ENCODE measurements at regions not wholly inside any gene's neighbourhood (a gene's known extent, or its start where the extent isn't known, plus 50 kb on each side); places are given as distances from the start of the nearest gene placed in this dataset.

GRCh38 chr3:147872568-147872967 lies 463.4 kb downstream of the ZIC1 start:
- no peak for DNase-seq

GRCh38 chr3:147875498-147875897 lies 466.3 kb downstream of the ZIC1 start:
- no peak for DNase-seq

- no peak for DNase-seq
These were observed 472.8 kb downstream of the ZIC1 start for GRCh38 chr3:147881933-147882332.

GRCh38 chr3:147886879-147887278 lies 477.7 kb downstream of the ZIC1 start:
- DNase-seq, result no peak

GRCh38 chr3:147887797-147888196 lies 478.6 kb downstream of the ZIC1 start:
- no peak for DNase-seq

- DNase-seq, result no peak
These were observed 480.9 kb downstream of the ZIC1 start for GRCh38 chr3:147890114-147890513.

- DNase-seq, result no peak
These were observed 486.3 kb downstream of the ZIC1 start for GRCh38 chr3:147895509-147895908.

- DNase-seq, result no peak
These were observed 491.7 kb downstream of the ZIC1 start for GRCh38 chr3:147900851-147901250.

GRCh38 chr3:147903026-147903425 lies 493.9 kb downstream of the ZIC1 start:
- DNase-seq, result no peak

- DNase-seq, result no peak
These were observed 495.3 kb downstream of the ZIC1 start for GRCh38 chr3:147904421-147904820.

DNA sequence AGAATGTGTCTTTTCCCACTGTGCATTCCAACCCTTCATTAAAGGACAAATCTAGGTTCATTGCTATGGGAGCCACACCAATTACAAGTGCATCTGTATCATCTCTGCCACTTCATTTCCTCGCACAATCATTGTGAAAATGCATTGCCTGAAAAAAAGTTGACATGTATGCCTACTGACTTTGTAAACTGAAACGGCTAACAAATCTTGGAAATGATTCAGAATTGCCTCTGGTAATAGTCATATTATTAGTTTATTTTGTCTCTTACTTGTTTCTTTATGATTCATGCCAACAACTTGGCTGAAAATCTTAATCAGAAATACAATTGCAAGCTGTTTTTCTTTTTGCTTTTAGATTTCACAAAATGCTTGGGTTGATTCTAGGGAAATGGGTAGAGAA lies 497.1 kb downstream of the ZIC1 start:
- DNase-seq, result no peak

GRCh38 chr3:147914532-147914931 lies 505.4 kb downstream of the ZIC1 start:
- no peak for DNase-seq

GRCh38 chr3:147915057-147915456 lies 505.9 kb downstream of the ZIC1 start:
- no peak for DNase-seq

GRCh38 chr3:147919496-147919895 lies 510.3 kb downstream of the ZIC1 start:
- DNase-seq, result no peak

DNA sequence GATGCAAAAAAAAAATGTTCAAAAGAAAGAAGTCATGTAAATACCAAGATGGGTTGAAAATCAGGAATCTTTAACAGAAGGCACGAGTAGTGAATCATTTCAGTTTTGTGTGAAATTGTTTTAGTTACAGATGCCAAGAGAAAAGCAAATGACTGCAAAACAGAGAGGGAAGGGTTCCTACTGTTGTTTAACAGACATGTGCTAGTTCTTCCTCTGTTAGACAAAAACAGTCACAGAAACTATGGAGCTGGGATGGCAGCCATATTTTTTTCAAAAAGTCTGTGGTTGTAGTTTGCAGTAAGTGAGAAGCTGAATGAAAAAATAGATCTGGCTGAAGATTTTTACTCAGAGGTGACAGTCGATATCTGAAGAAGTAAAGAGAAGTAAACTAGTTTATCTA lies 511.9 kb downstream of the ZIC1 start:
- DNase-seq, result no peak

- DNase-seq, result no peak
These were observed 515.6 kb downstream of the ZIC1 start for GRCh38 chr3:147924755-147925154.

DNA sequence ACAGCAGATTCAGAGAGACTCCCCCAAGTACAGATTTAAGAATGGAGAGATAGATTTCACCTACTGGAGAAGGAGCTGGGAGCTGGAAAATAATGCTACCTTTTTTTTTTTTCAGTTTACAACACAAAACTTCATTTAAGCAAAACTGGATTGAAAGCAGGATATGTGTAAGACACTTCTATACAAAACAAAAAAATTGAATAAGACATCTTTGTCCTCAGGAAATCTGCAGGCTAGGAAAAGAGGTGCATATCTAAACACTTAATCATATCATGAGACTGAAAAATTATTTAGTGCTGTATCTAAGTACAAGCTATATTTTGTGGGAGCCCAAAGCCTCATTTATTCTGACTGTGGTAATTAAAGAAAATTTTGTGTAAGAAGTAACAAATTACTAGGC lies 516.1 kb downstream of the ZIC1 start:
- no peak for DNase-seq

GRCh38 chr3:147930232-147930807 lies 521.2 kb downstream of the ZIC1 start:
- no peak for DNase-seq

DNA sequence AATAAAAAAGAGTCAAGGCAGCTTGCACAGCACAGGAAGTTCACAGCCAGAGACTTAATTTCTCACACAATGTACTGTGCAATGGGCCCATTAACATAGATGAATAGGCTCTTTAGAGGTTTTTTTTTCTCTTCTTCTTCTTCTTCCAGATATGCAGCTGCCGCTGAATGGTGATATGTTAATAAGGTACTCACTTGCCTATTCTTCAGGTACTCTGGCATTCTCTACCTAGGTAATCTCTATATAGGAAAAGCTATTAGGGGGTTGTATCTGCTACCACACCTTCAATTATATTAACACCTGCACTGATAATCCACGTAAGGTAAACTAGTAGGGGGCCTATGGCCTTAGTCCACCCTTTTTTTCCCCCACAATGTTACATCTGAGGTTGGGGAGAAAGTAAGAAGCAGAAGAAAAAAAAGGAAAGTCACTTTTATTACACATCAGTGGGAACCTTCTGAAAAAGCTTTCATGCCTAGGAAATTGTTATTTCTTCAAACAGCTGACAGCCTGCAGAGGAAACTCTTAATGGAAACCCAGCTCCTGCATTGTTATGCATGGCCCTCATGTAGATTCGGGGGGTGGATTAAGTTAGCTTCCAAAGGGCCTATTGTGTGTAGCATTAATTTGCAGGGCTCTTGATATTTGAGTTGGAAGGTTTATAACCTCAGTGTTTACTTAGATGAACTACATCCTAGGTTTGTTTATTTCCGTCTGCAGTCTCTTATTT lies 525.5 kb downstream of the ZIC1 start:
- DNase-seq, result no peak

DNA sequence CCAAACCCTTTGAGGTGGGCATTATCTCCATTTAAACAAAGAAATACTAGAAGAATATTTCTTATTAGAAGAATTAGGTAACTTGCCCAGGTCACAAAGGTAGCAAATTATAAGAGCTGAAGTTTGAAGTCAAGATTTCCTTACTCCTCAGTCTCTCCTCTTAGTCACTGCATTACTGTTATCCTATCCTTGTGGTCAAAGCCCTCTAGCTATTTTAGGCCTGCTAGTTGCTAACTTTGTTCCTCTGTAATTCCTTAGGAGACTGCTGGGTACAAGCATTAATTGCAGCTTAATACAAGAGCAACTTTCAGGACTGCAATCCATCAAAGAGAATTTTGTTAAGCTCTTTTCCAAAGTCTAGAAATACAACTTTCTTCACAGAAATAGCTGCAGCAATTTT lies 528.2 kb downstream of the ZIC1 start:
- no peak for DNase-seq

DNA sequence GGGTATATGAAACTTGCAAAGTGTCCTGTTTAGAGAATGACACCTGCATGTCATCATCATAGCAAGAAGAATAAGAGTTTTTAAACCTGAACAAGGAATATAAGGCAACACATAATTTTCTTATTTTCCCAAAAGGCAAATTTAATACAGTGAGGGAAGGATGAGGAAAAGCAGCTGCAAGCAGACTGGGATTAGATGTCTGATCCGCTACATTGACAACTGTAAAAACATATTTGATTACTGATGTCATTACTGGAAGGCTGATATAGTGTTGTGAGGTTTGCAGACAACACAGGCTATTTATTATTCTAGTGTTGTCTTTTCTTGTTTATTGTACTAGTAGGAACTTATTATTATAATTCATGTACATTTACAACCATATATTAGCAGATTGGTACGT lies 528.7 kb downstream of the ZIC1 start:
- no peak for DNase-seq

DNA sequence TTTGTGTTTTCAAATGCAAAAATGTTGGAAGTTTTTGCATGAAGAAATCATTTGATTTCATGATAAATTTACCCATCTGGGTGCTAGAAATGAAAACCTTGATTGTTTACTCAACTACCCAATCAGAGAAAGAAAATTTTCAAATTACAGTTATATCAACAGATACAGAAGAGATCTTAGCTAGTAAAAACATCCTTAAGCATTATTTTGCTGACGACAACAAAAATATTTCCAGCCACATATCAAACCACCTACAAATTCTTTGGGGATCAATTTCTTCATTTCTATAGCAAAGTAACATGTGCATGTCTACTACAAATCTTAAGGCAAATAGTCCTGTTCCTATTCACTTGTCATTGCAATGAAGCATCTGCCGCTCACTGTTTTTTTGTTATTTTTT lies 530.3 kb downstream of the ZIC1 start:
- no peak for DNase-seq

DNA sequence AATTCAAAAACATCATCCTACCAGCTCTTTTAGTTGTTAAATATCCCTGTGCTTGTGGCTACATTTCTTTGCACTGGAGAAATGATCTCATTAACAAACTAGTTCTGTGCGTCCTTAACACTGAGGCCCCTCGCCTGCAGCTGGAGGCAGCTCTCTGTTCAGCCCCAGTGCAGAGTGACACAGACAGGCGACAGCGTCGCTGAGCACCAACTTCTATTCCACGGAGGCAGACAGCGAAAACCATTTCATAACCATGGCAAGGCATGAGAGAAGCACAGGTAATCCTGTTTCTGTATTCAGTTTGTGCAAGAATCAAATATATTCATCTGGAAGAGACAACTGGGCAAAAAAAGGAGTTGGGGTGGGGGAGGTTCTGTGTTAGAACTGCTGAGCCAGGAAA lies 530.7 kb downstream of the ZIC1 start:
- DNase-seq, result peak in 1 of 2 experiments; percentile 11

DNA sequence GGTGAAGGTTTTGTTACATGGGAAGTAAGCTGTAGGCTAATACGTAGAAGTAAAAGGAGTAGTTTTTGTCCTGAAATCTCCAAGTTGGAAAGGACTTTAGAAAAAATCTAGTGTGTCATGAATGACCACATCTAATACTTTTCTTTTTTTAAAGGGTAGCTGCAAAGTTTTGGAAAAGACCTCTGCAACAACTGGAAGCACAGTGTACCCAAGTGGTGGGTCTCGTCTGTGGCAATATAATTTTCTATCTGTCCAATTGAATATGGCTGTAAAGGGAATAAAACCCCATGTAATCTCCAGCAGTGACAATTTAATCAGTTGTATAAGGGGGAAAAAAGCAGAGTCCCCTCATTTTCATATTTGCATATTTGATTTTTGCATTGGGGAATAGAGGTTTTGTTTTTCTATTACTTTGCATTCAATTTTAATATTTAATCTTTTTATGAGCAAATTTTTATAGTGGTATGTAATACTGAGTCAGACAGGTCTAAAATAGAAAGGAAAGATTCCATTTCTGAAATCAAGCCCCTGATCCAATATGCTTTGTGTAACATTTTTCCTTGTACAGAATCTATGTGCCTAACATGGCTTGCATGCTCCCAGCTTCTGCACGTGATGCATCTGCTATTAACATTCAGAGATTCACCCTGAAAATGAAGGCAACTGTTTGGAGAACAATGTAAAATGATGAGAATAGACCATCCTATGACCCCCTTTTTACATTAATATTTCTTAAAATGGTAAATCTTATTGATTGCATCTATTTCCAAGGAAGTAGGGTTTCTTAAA lies 531.4 kb downstream of the ZIC1 start:
- DNase-seq, result no peak
